K562 (cell line): ENCODE measurements at regions not wholly inside any gene's neighbourhood (a gene's known extent, or its start where the extent isn't known, plus 50 kb on each side); places are given as distances from the start of the nearest gene placed in this dataset.
A peak's percentile ranks its signal among the peaks of the same experiment; 100 is the strongest.

Experiments used
- ATF7 ChIP-seq: fragments of 450-650 bp; IDR thresholded peaks from 2 replicates; pipeline ENCODE4 v1.7.1; 2014; ENCODE audit warnings: mild to moderate bottlenecking, moderate library complexity
- BCOR ChIP-seq: fragments of 450-650 bp; IDR thresholded peaks from 2 replicates; pipeline ENCODE4 v1.6.1; 2016
- BMI1 ChIP-seq: fragments of 150-350 bp; IDR thresholded peaks from 2 replicates; pipeline ENCODE4 v1.6.1; 2014; ENCODE audit warnings: low read length
- DEAF1 ChIP-seq: fragments of 450-650 bp; formaldehyde crosslinking; IDR thresholded peaks from 2 replicates; pipeline ENCODE4 v1.4.0; 2020; ENCODE audit warnings: mild to moderate bottlenecking, moderate library complexity
- HDAC2 ChIP-seq: fragments of 450-650 bp; IDR thresholded peaks from 2 replicates; pipeline ENCODE4 v1.6.1; 2016; ENCODE audit warnings: mild to moderate bottlenecking
- HOMEZ ChIP-seq: fragments of 250-450 bp; sonication (Bioruptor Pico); IDR thresholded peaks from 2 replicates; pipeline ENCODE4 v1.4.0; 2020; ENCODE audit warnings: mild to moderate bottlenecking, moderate library complexity
- KDM5B ChIP-seq: fragments of 200-600 bp; sonication (generic); IDR thresholded peaks from 2 replicates; pipeline ENCODE4 v1.6.1; 2012; ENCODE audit warnings: low read depth, mild to moderate bottlenecking, moderate library complexity, low read length, control low read depth, inconsistent platforms; ENCODE audit not compliant: insufficient replicate concordance
- RB1 ChIP-seq: fragments of 450-650 bp; IDR thresholded peaks from 2 replicates; pipeline ENCODE4 v1.6.1; 2017; ENCODE audit warnings: low read depth, mild to moderate bottlenecking
- RCOR1 ChIP-seq, 2 experiments: IDR thresholded peaks; 2 replicates each; pipeline ENCODE4 v1.6.1; 2012; ENCODE audit warnings: low read depth in 2 of 2, low read length in 2 of 2, borderline replicate concordance in 1 of 2, improper control_type of control experiment in 1 of 2
- ZNF766 ChIP-seq: fragments of 200-800 bp; sonication (Bioruptor generic); conservative IDR thresholded peaks from 2 replicates; pipeline ENCODE4 v1.6.1; 2016; ENCODE audit warnings: missing genetic modification characterization, missing compliant biosample characterization
- TF ChIP-seq, protein P1 (sequence below): fragments of 200-800 bp; sonication (Bioruptor generic); IDR thresholded peaks from 2 replicates; pipeline ENCODE4 v1.6.1; 2016; ENCODE audit warnings: missing genetic modification characterization, missing compliant biosample characterization

GRCh38 chr11:86869966-86870570, 69.7 kb downstream of the PRSS23 start (continued):
- 0 out of 2 replicates have a peak, but pooled peaks have one; percentile 37 for TF ChIP-seq ZNF766
- 0 out of 2 replicates have a peak, but pooled peaks have one; percentile 27 for TF ChIP-seq ATF7
- TF ChIP-seq RB1, result peak; percentile 37; the same call in 1 of the 2 replicates
- no peak for TF ChIP-seq KDM5B
- TF ChIP-seq HOMEZ (CRISPR knock-in tag), result no peak
- TF ChIP-seq, protein P1, sequence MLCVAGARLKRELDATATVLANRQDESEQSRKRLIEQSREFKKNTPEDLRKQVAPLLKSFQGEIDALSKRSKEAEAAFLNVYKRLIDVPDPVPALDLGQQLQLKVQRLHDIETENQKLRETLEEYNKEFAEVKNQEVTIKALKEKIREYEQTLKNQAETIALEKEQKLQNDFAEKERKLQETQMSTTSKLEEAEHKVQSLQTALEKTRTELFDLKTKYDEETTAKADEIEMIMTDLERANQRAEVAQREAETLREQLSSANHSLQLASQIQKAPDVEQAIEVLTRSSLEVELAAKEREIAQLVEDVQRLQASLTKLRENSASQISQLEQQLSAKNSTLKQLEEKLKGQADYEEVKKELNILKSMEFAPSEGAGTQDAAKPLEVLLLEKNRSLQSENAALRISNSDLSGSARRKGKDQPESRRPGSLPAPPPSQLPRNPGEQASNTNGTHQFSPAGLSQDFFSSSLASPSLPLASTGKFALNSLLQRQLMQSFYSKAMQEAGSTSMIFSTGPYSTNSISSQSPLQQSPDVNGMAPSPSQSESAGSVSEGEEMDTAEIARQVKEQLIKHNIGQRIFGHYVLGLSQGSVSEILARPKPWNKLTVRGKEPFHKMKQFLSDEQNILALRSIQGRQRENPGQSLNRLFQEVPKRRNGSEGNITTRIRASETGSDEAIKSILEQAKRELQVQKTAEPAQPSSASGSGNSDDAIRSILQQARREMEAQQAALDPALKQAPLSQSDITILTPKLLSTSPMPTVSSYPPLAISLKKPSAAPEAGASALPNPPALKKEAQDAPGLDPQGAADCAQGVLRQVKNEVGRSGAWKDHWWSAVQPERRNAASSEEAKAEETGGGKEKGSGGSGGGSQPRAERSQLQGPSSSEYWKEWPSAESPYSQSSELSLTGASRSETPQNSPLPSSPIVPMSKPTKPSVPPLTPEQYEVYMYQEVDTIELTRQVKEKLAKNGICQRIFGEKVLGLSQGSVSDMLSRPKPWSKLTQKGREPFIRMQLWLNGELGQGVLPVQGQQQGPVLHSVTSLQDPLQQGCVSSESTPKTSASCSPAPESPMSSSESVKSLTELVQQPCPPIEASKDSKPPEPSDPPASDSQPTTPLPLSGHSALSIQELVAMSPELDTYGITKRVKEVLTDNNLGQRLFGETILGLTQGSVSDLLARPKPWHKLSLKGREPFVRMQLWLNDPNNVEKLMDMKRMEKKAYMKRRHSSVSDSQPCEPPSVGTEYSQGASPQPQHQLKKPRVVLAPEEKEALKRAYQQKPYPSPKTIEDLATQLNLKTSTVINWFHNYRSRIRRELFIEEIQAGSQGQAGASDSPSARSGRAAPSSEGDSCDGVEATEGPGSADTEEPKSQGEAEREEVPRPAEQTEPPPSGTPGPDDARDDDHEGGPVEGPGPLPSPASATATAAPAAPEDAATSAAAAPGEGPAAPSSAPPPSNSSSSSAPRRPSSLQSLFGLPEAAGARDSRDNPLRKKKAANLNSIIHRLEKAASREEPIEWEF (CRISPR knock-in tag), result no peak
- TF ChIP-seq BMI1, result 0 out of 2 replicates have a peak, but pooled peaks have one; percentile 18
- TF ChIP-seq BCOR, result no peak
- no peak for TF ChIP-seq HDAC2
- peak in 1 of 2 experiments; percentile 60; a peak in 1 of 4 replicates for TF ChIP-seq RCOR1 (IDR thresholded peaks at IDR 0.05; ENCODE audit: borderline replicate concordance in 1 of 2, low read depth in 2 of 2, low read length in 2 of 2)
- TF ChIP-seq DEAF1 (CRISPR knock-in tag), result peak; percentile 89
